MM.1S (cell line): ENCODE measurements at regions not wholly inside any gene's neighbourhood (a gene's known extent, or its start where the extent isn't known, plus 50 kb on each side); places are given as distances from the start of the nearest gene placed in this dataset.

Source experiments
- CTCF ChIP-seq: fragments of 300-600 bp; sonication (generic); IDR thresholded peaks from 2 replicates; pipeline ENCODE4 v1.5.1; 2016; ENCODE audit warnings: antibody characterized with exemption, low read length, mixed read lengths
- EZH2 ChIP-seq: fragments of 300-600 bp; sonication (generic); optimal IDR thresholded peaks from 2 replicates; pipeline ENCODE3; 2017; ENCODE audit warnings: low read depth, mild to moderate bottlenecking, antibody characterized with exemption, low read length, mixed read lengths
- EZH2phosphoT487 ChIP-seq: fragments of 300-600 bp; sonication (generic); IDR thresholded peaks from 2 replicates; pipeline ENCODE4 v1.6.1; 2018; ENCODE audit warnings: antibody characterized with exemption, low read length

DNA sequence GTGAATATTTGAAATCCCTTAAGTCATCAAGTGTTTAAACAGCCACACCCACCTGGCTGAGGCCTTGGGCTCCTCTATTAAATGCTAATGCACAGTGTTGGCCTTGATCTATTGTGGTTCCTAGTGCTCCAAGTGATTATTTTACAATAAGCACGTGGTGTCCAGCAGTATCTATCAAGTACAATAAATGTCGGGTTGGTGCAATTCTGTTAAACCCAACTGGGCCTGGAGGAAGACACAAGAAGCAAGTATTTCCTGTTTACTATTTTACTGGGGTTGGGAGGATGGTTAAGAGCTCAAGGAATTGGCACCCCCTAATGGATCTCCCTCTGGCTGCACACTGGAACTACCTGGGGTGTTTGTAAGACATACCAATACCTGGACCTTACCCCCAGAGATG is 72.1 kb upstream of the HNF1B start:
- no peak for TF ChIP-seq EZH2
- no peak for TF ChIP-seq CTCF
- no peak for TF ChIP-seq EZH2phosphoT487
